Natural killer cell treated with Interleukin-12 subunit alpha and Interleukin-12 subunit beta and Interleukin-15 and Interleukin-18, amount 100 ng/mL, for 72 hours (primary cell): ENCODE measurements at regions not wholly inside any gene's neighbourhood (a gene's known extent, or its start where the extent isn't known, plus 50 kb on each side); places are given as distances from the start of the nearest gene placed in this dataset.
"Not testable (repeated sequence)": the region's sequence is repeated elsewhere in the genome, so short reads cannot be mapped to it uniquely, and the experiment has no call there.

Experiments
- ATAC-seq, 2 donors: fragments of 150-1000 bp; cut with Tn5 transposase in 1 of 2; sonication (Bioruptor Pico), chemical (Tn5 transposase) in 1 of 2; 2 replicates each; pipeline ENCODE4 v1.10.0; 2021
- DNase-seq: peaks from one replicate; pipeline ENCODE4 v3.0.0; 2022; ENCODE audit warnings: low spot score
- H3K27ac Mint-ChIP-seq, 2 donors: 1 replicate in 1 of 2; 2 replicates in 1 of 2; pipeline ENCODE4 v1.8.0; 2022; ENCODE audit warnings: mixed read lengths in 2 of 2, mild to moderate bottlenecking in 1 of 2, moderate library complexity in 1 of 2
- H3K27me3 Mint-ChIP-seq, 2 donors: 1 replicate in 1 of 2; 2 replicates in 1 of 2; pipeline ENCODE4 v1.8.0; 2022; ENCODE audit warnings: mixed read lengths in 2 of 2
- H3K36me3 Mint-ChIP-seq: one replicate; pipeline ENCODE4 v1.8.0; 2022; ENCODE audit warnings: mixed read lengths
- H3K4me1 Mint-ChIP-seq, 2 donors: 1 replicate in 1 of 2; 2 replicates in 1 of 2; pipeline ENCODE4 v1.8.0; 2022; ENCODE audit warnings: low read depth in 2 of 2, mixed read lengths in 2 of 2, mild to moderate bottlenecking in 1 of 2
- H3K4me3 Mint-ChIP-seq: one replicate; pipeline ENCODE4 v1.8.0; 2022; ENCODE audit warnings: mixed read lengths
- H3K9me3 Mint-ChIP-seq: 2 replicates; pipeline ENCODE4 v1.8.0; 2022; ENCODE audit warnings: mixed read lengths

GRCh38 chr5:2357309-2357708 lies 394.2 kb downstream of the IRX2 start:
- no peaks in the 10 kb centered on the region for H3K36me3 Mint-ChIP-seq
- H3K27ac Mint-ChIP-seq = no peak overlapping the region
- no peak for DNase-seq
- no peak overlapping the region for H3K4me3 Mint-ChIP-seq
- H3K4me1 Mint-ChIP-seq = no peaks in the 10 kb centered on the region
- ATAC-seq = no peak
- peaks cover 2% of the 10 kb centered on the region for H3K9me3 Mint-ChIP-seq
- H3K27me3 Mint-ChIP-seq = no peaks in the 10 kb centered on the region

GRCh38 chr5:2355859-2356258 lies 395.6 kb downstream of the IRX2 start:
- Mint-ChIP-seq H3K4me3 (no peak overlapping the region), H3K27ac (no peak overlapping the region), H3K9me3 (peaks cover 6% of the 10 kb centered on the region), H3K27me3 (no peaks in the 10 kb centered on the region), H3K36me3 (no peaks in the 10 kb centered on the region), H3K4me1 (no peaks in the 10 kb centered on the region)
- ATAC-seq (no peak), DNase-seq (no peak)

DNA sequence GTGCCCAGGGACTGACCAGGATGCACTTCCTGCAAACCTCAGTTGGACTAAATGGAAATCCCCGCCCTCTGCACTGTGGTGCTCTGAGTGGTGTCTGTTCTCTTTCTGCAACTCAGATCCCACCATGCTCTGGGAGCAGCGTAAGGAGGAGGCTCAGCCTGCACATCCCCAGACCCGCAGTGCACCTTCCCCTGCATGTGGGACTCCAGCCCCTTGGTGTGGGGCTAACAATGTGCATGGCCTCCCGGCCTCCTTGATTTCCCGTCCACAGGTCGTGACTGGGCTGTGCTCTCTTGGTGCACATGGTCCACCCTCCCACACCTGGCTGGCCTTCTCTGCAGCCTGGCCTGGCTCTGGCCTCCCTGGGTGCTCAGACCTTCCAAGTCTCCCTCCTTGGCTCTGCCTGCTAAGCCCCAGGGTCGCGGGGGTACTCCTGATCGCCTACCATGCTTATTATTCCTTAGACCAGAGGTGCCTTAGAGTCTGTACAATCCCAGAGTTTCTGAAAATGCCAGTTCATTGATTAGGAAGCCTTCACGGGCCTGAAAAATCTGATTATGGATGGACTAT lies 397.5 kb downstream of the IRX2 start:
- H3K27me3 Mint-ChIP-seq = no peaks in the 10 kb centered on the region
- H3K36me3 Mint-ChIP-seq = no peaks in the 10 kb centered on the region
- H3K4me3 Mint-ChIP-seq = no peak overlapping the region
- DNase-seq (no peak), ATAC-seq (no peak)
- peaks cover 4% of the 10 kb centered on the region for H3K9me3 Mint-ChIP-seq
- H3K27ac Mint-ChIP-seq = no peak overlapping the region
- H3K4me1 Mint-ChIP-seq = no peaks in the 10 kb centered on the region

DNA sequence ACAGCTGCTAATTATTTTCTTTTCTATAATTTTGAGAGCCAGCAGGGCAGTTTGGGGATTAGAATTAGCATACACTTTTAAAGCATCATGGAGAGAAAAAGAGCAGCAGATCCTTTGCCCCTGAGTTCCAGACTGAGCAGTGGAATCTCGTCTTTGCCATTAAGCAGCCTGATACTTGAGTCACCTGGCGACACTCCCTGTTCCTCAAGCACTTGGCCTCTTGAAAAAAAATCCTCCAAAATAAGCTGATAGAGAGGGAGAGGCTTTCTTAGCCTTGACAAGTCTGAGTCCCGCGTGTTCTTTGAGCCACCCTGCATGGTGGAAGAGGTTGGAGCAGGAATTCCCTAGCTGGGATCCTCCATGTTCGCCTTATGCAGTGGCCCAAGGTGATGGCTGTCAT lies 398.3 kb downstream of the IRX2 start:
- ATAC-seq (no peak), DNase-seq (no peak)
- Mint-ChIP-seq H3K27ac (no peak overlapping the region), H3K4me3 (no peak overlapping the region), H3K9me3 (peaks cover 4% of the 10 kb centered on the region), H3K36me3 (no peaks in the 10 kb centered on the region), H3K27me3 (no peaks in the 10 kb centered on the region), H3K4me1 (no peaks in the 10 kb centered on the region)

DNA sequence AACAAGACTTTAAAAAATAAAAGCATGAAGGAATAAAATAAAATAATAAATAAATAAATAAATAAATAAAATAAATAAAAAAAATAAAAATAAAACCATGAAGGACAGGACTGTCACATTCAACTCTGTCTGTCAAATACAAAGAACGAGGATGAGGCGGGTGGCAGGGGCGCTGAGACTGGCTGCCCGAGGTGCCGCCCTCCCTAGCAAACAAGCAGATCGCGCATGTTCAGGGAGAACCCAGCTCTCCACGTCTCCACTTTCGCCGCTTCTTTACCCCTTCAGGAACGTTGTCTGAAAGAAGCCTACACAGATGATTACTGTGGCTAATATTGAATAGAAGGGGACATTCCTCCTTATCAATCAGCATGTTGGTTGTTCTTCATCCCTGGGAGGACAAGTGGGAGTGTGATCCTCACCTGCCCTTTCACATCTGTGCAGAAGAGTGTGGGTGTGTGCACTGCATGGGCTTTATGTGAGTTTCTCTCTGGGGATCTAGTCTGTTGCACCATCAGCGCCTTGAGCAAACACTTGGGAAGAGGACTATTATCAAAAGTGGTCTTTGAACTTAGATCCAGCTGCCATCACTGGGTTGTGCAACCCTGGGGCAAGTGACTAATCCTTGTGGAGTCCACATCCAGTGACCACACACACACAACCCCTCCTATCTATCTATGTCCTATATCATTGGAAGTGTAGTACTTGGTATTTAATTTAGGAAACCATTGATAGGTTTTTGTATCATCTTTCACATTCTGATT lies 399.2 kb downstream of the IRX2 start:
- Mint-ChIP-seq H3K4me3 (no peak overlapping the region), H3K9me3 (peaks cover 4% of the 10 kb centered on the region), H3K36me3 (no peaks in the 10 kb centered on the region), H3K27ac (no peak overlapping the region), H3K4me1 (no peaks in the 10 kb centered on the region), H3K27me3 (no peaks in the 10 kb centered on the region)
- DNase-seq (no peak), ATAC-seq (no peak)

GRCh38 chr5:2349768-2350167 lies 401.7 kb downstream of the IRX2 start:
- not testable (repeated sequence) for H3K27me3 Mint-ChIP-seq, H3K9me3 Mint-ChIP-seq, H3K36me3 Mint-ChIP-seq, H3K27ac Mint-ChIP-seq, DNase-seq, H3K4me3 Mint-ChIP-seq, H3K4me1 Mint-ChIP-seq, ATAC-seq

- peaks cover 2 to 15% of the 10 kb centered on the region in 2 donors for H3K27me3 Mint-ChIP-seq
- H3K36me3 Mint-ChIP-seq = no peaks in the 10 kb centered on the region
- ATAC-seq (no peak), DNase-seq (no peak)
- no peak overlapping the region for H3K27ac Mint-ChIP-seq
- H3K4me3 Mint-ChIP-seq = no peak overlapping the region
- no peaks in the 10 kb centered on the region for H3K4me1 Mint-ChIP-seq
- no peaks in the 10 kb centered on the region for H3K9me3 Mint-ChIP-seq
Observed at GRCh38 chr5:2338686-2339085, 412.8 kb downstream of the IRX2 start.

DNA sequence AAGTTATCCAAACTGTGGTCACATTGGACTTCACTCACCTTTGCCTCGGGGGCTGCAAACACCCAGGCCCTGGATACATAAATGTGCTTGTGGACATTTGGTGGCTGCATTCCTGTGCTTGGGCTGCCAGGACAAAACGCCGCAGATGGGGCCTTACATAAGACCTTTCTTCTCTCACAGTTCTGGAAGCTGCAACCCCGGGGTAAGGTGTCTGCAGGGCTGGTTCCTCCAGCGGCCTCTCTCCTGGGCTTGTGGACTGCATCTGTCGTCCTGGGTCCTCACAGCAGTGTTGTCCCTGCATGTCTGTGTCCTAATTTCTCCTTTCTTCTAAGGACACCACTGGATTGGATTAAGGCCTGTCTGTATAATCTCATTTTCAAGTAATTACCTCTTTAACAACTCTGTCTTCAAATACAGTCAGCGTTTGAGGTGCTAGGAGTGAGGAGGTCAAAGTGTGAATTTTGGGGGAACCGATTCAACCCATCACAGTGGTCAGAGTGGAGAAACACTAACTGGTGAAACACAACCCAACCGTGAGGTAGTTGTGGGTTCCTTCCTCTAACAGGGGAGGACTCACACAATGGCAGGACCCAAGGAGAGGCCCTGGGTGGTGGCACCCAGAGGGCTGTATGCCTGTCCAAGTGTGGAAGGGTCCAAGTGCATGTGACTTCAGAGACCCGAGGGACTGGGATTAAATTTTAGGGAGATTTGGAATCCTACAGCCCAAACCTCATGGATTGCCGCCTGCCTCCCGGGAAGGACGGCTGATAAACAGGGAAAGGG lies 415.6 kb downstream of the IRX2 start:
- Mint-ChIP-seq H3K27me3 (peaks cover 0 to 2% of the 10 kb centered on the region in 2 donors), H3K27ac (no peak overlapping the region), H3K9me3 (peaks cover 3% of the 10 kb centered on the region)

DNA sequence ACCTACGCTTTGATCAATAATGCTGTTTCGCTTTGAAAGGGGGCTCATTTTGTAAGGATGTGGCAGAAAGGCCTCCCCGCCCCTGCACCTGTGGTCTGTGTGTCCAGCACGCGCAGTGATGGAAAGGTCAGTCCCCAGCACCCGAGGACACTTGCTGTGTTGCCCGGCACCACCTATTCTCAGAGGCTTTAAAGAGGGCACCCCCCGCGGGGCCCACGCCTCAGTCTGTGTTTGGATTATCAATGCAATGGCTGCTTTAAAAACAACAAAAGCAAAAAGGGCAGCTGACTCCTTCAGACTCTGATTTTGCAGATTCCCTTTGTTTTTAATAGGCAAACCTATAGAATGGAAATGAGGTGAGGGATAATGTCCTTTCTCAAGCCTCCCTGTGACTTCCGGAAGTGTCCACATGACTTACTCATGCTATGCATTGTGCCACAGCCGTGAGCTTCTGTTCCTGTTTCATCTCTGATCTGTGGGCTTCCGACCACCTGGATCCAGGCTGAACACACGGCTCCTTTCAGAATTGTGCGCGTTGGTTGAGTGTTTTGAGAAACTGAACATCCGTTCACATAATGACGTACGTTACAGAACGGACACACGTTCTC lies 416.2 kb downstream of the IRX2 start:
- Mint-ChIP-seq H3K36me3 (no peaks in the 10 kb centered on the region), H3K4me1 (no peaks in the 10 kb centered on the region), H3K27me3 (peaks cover 0 to 2% of the 10 kb centered on the region in 2 donors), H3K4me3 (no peak overlapping the region), H3K9me3 (peaks cover 3% of the 10 kb centered on the region), H3K27ac (no peak overlapping the region)
- DNase-seq (no peak), ATAC-seq (no peak)

More for the DNA sequence above, 415.6 kb downstream of the IRX2 start:
- DNase-seq (no peak), ATAC-seq (peak in 1 of 2 donors; percentile 59)
- H3K4me3 Mint-ChIP-seq = no peak overlapping the region
- H3K4me1 Mint-ChIP-seq = no peaks in the 10 kb centered on the region
- no peaks in the 10 kb centered on the region for H3K36me3 Mint-ChIP-seq

DNA sequence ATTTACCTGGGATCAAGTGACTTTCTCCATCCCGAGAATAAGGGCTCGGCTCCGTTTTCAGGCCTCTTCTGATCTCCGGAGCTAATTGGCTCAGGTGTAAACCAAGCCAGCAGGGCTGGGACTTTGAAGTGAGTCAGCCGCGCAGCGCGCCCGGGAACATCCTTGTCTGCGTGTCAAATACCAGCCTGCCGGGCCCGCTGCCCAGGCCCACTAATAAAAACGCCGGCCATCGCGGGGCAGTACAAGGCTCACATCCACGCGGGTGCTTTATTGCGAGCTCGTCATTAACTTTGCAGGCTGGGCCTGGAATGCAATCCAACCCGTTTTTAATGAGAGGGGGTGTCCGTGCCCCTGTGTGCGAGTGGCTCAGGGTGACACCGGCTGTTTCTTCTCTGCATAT lies 416.8 kb downstream of the IRX2 start:
- Mint-ChIP-seq H3K4me3 (no peak overlapping the region), H3K27me3 (peaks cover 0 to 2% of the 10 kb centered on the region in 2 donors), H3K27ac (no peak overlapping the region), H3K36me3 (no peaks in the 10 kb centered on the region), H3K9me3 (peaks cover 3% of the 10 kb centered on the region), H3K4me1 (no peaks in the 10 kb centered on the region)
- ATAC-seq (no peak), DNase-seq (no peak)

DNA sequence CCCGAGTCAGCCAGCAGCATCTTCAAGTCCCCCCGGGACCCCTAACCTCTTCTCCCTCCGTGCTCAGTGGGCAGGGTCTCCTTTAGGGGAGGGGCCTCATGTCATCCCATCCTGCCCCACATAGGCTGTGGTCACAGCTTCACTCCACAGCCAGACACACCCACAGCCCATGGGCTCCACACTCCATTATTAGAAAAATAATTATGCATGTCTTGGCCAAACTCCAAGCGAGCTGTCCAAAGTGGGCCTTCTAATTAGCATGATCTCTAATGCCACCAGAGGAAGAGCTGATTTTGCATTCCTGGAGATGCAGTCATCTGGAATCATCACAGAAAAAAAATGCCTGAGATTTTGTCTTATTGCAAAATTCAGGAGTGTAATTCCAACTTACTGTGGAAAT lies 418.2 kb downstream of the IRX2 start:
- Mint-ChIP-seq H3K27ac (no peak overlapping the region), H3K27me3 (peaks cover 0 to 2% of the 10 kb centered on the region in 2 donors), H3K9me3 (peaks cover 3% of the 10 kb centered on the region), H3K4me1 (no peaks in the 10 kb centered on the region), H3K36me3 (no peaks in the 10 kb centered on the region), H3K4me3 (no peak overlapping the region)
- no peak for ATAC-seq
- no peak for DNase-seq

DNA sequence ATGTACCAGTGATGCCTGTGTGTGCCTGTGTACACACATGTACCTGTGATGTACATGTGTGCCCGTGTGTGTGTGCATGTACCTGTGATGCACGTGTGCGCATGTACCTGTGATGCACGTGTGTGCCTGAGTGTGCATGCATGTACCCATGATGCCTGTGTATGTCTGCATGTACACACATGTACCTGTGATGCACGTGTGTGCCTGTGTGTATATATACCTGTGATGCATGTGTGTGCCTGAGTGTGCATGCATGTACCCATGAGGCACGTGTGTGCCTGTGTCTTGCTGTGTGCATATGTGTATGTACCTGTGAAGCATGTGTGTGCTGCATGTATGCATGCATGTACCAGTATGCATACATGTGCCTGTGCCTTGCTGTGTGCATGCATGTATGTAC lies 419.0 kb downstream of the IRX2 start:
- ATAC-seq = no peak
- no peaks in the 10 kb centered on the region for H3K36me3 Mint-ChIP-seq
- H3K9me3 Mint-ChIP-seq = peaks cover 3% of the 10 kb centered on the region
- H3K27ac Mint-ChIP-seq = no peak overlapping the region
- H3K4me3 Mint-ChIP-seq = no peak overlapping the region
- peaks cover 0 to 2% of the 10 kb centered on the region in 2 donors for H3K27me3 Mint-ChIP-seq
- H3K4me1 Mint-ChIP-seq = no peaks in the 10 kb centered on the region
- DNase-seq = no peak

DNA sequence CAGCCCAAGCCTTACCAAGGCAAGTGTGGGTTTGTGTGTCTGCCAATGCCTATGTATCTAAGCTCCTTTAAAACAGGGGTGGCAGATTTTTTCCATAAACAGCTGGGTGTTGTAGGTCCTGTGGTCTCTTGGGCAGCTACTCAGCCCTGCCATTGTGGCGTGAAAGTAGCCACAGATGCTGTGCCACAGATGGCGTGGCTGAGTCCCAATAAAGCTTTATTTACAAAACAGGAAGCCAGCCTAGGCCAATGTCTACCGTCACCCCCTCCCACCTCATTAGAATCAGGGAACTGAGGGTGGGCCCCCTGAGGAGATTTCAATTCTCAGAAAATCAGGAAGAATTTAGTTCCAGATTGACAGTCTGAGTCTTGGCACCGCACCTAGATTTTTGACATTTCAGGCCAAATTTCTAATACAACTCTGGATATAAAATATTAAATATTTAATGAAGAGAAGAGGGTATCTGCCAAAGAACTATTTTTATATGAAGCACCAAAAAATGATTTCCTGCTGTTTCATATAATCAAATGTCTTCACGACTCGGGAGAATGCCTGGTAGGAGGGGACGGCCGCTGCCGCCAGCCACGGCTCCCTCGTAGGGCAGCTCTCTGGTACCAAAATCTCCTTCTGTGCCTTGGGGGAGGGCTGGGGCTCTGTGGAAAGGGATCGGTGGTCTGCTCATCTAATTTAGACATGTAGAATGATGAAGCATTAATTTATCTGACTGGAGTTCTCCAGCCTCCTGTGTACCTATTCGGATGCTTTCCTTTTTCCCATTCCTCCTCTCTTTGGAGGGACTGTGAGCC lies 420.9 kb downstream of the IRX2 start:
- Mint-ChIP-seq H3K27me3 (no peaks in the 10 kb centered on the region), H3K27ac (no peak overlapping the region), H3K36me3 (no peaks in the 10 kb centered on the region), H3K4me1 (no peaks in the 10 kb centered on the region), H3K9me3 (peaks cover 3% of the 10 kb centered on the region), H3K4me3 (no peak overlapping the region)
- no peak for ATAC-seq
- no peak for DNase-seq
